GM21360 (cell line): ENCODE measurements at regions not wholly inside any gene's neighbourhood (a gene's known extent, or its start where the extent isn't known, plus 50 kb on each side); places are given as distances from the start of the nearest gene placed in this dataset.
A peak's percentile ranks its signal among the peaks of the same experiment; 100 is the strongest.

Source experiments
- ATAC-seq: cut with Tn5 transposase; IDR thresholded peaks from one replicate; pipeline ENCODE4 v1.9.1; 2021; ENCODE audit warnings: mild to moderate bottlenecking, moderate library complexity; ENCODE audit not compliant: unreplicated experiment

DNA sequence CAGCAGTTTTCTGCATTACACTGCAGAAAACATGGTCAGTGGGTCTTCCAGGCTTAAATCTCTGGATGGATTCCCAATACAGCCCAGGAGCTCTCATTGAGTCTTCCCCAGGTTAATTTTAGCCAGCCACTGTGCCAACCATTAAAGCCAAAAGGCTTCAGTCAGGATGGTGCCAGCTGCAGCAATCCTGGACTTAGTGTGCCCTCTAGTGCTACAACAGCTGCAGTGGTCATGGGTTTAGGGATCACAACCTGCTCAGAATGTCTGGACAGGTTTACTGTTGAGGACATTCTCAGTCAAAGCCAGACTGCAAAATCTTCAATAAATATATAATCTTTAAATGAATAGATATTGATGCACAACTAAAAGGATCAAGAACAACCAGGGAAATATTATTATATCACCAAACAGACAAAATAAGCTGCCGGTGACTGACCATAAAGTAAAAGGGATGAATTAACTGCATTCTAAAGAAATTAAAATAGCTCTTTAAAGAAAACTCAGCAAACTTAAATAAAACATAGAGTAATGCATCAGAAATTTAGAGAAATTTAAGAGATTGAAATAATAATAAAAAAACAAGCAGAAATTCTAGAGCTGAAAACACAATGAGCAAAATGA lies 639.9 kb downstream of the SPOCK3 start:
- peak; percentile 91 for ATAC-seq

DNA sequence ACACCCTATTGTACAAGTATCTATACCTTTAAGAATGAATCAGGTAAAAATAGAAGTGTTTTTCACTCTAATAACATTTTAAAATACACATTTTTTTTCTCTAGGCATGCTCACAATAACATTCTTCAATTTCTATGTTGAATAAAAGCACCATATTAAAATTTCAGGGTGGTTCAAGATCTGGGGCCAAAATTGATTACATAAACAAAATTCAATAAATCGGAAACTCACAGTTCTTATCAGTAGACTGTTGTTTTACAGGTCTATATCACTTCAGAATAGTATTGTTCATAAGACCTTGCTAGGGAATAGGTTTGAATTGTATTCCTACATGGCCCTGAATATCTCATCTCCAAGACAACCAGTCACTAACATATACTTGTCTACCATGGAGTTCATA lies 634.0 kb downstream of the SPOCK3 start:
- ATAC-seq, result no peak

DNA sequence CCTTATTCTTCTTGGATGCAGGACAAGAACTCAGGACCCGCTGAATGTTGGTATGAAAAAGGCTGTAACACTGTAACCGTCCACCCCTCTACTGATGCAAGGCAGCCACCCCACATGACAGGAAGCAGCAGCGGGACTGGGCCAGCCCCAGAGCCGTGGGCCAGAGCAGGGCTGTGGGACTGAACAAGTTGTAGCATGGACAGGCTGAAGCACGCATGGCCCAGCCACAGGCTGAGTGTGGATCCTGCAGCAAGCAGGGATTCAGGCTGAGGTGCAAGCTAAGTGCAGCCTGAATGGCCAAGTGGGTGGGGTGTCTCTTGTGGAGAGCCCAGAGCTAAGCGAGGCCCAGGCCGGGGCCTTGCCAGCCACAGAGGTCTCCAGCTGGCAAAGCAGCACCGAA lies 632.2 kb downstream of the SPOCK3 start:
- ATAC-seq, result no peak

DNA sequence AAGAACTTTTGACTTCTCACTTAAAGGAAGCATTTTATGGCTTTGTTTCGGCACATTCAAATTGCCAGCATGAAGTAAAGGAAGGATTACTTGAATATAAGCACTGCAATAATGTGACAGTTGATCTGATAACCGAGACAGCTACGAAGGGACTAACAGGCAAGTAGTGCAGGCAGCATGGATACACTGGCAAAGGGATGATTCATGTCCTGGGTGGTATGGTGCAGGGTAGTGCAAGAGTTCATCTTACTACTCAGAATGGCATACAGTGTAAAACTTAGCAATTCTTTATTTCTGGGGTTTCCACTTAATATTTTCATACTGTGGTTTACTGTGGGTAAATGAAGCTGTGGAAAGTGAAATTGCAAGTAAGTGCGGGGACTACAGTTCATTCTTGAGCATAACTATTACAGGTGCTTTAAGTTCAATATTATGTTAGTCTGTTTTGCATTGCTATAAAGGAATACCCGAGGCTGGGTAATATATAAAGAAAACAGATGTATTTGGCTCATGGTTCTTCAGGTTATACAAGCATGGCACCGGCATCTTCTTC lies 611.8 kb downstream of the SPOCK3 start:
- ATAC-seq, result peak; percentile 59

DNA sequence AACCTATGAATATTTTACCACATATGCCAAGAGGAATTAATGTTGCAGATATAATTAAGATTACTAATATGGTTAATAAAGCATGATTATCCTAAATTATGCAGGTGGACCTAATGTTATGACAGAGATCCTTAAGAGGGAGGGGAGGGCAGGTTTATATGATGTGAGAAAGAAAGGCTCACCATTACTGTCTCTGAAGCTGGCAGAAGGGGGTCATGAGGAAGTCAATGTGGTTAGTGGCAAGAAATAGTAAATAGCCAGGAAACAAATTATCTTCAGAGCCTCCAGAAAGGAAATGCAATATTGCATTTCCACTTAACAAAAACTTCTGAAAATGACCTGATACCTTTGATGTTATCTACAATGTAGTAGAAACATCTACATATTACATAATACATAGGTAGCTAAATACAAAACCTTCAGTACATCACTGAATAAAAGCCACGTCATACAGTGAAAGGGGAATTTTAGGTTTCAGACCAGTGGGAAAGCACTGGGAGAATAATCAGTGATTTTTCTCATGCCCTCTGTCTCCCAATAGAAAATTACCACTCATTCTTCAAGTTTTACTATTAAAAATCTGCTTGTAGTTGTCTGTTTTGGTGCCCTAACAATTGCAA lies 609.2 kb downstream of the SPOCK3 start:
- no peak for ATAC-seq

DNA sequence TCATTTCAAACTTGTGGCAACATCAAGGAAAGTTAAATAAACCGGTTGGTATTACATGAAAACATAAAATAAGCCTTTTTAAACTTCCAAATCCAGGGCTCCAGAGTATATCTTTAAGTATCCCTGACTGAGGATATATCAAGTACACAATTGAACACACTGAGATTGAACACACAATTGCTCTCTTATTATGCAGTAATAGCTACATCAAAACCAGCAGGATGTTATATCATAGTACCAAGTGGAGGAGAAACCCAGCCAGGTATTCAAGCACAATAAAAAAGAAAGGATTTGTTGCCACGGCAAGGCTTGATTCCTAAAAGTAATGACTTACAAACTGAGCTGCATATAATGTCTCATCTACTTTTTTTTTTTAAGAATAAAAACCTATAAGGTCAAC lies 605.8 kb downstream of the SPOCK3 start:
- no peak for ATAC-seq

DNA sequence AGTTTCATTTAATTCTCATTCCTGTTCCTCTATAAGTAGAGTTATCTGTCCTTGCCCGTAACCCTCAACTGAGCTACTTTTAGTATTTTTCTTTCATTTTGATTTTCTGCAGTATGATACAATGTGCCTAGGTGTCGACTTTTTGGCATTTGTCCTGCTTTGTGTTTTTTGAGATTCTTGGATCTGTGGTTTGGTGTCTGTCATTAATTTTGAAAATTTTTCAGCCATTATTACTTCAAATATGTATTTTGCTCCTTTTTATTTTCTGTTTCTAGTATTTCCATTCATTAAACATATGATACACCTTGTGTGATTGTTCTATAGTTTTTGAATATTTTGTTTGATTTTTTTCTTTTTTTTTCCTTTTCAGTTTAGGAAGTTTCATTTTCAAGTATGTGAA lies 598.9 kb downstream of the SPOCK3 start:
- ATAC-seq, result no peak

DNA sequence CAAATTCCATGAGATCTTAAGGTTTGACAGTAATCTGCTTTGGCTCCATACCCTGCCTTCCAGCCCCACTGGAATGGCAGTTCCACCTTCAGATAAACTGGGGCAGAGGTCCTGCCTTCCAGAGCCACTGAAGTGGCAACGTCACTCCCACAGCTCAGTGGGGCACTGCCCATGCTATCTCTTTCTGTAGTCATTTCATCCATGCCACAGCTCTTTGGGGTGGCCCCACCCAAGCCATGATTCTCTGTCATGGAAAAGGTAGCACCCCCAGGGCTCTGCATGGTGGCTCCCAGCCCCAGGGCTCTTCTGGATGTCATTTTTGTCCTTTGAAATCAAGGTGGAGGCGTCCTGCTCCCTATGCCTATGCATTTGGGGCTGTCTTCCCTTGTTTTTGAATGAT lies 596.5 kb downstream of the SPOCK3 start:
- no peak for ATAC-seq

DNA sequence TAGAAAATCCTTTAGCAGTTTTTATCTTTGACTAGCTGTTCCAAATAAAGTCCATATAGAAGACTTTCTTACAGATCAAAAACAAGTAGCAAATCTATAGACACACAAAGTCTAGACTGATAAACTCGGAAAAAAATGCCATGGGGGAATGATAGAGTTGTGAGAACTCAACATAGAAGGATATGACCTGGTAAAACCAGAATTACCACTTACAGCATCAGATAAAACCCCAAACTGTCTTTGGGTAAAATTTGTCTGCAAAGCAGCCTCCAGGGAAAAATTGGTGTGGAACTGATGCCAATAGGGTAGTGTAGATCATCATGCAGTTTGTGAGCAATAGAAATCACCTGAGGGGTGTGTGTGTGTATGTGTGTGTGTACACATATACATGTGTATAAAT lies 579.1 kb downstream of the SPOCK3 start:
- ATAC-seq, result no peak

DNA sequence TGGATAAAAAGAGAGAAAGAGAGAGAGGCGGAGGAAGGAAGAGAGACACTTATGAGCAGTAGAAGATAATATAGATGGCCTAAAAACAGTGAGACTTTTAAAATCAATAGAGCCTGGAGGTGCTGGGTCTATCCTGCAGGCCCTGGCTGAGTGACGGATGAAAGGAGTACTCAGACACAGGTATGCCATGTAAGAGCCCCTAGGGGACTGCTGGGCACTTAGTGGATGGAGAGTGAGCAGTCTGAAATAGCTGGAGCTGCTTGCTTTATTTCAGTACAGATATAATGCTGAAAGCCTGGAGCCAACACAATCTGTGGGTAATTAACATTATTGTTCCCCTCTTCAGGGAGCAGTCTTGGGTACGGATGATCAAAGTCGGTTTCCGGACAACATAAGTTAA lies 578.6 kb downstream of the SPOCK3 start:
- no peak for ATAC-seq

DNA sequence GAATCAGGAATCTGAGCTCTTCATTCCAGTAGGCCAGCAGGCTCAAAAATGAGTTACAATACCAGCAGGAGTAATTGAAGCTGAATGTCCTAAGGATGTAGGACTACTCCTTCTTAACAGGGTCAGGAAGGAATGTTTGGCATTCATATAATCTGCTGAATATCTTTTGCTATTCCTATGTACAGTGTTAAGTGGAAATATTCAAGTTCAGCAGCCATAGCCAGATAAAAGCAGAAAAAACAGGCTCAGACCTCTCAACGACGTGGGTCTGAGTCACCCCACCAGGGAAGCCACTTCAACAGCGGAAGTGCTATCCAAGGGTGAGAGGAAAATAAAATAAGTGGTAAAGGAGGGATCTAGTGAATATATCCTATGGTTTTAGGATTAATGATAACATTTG lies 577.0 kb downstream of the SPOCK3 start:
- no peak for ATAC-seq

DNA sequence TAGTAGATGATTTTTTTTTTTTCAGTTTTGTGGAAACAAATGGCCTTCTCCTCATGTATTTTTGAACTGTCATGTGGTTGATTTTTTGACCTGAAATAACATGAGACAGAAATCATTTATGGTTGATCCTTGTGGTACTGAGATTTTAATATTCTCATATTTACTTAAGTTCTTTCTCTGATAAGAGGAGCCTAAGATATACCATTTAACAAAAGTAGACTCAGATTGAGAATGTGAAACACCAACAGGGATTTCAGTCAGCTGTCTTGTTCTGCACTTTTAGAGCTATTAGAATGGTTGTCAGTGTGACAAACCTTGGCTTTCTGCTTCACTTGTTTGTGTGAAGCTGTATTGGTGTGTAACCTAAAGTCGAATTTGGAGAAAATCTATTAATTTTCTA lies 575.7 kb downstream of the SPOCK3 start:
- ATAC-seq, result peak; percentile 24

DNA sequence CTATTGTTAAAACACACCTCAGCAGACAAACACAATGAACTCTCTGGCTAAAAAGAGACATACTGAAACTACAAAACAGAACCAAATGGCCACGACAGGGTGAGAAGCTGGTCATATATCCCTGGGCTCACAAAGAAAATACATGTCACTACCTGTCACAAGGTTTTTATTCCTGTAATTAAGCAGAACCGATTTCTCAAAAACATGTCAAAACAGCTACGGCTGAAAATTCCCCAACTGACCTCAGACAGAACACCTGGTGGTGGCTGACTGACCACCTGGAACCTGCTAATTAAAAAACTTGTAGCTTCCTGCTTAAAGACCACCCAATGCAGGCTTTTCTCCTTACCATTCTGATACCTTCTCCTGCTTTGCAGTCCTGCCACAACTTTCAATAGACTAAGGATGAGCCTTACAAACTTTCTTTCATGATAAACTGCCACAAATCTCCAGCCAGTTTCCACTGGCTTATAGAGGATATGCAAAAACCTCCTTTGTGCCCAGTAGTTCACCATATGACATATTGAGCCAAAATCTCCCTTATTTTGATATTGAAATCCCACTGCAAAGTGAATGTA lies 571.9 kb downstream of the SPOCK3 start:
- peak; percentile 95 for ATAC-seq

DNA sequence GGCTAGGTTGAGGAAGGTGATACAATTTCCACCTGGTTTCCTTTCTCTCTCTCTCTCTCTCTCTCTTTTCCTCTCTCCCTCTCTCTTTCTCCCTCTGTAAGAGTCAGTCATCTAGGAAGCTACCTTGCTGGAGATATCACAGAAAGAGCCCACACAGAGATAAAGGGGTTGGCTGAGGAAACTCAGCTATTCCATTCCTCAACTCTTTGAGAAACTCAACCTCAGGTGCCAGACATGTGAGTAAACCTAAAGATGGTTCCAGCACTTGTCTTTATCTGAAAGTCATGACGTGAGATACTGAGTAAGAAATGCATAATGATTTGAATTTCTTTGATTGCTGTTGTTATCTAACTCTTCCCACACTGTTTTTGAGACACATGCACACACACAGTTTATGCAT lies 564.0 kb downstream of the SPOCK3 start:
- ATAC-seq, result no peak

DNA sequence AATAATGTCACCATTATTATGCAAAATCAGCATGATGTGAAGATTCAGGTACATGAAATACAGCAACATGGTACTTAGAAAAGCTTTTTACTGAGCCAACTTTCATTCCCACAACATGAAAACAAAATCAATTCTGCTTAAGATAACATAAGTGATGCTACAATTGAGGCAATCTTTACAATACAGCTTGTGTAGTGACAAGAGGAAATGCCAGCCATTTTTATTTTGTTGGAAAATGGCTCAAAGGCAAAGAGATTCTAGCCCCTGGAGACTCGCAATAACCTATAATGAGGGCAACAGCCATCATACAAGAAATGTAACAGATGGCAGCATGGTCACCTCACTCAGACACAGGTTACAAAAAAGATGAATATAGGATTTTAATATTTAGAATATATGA lies 560.4 kb downstream of the SPOCK3 start:
- ATAC-seq, result no peak

DNA sequence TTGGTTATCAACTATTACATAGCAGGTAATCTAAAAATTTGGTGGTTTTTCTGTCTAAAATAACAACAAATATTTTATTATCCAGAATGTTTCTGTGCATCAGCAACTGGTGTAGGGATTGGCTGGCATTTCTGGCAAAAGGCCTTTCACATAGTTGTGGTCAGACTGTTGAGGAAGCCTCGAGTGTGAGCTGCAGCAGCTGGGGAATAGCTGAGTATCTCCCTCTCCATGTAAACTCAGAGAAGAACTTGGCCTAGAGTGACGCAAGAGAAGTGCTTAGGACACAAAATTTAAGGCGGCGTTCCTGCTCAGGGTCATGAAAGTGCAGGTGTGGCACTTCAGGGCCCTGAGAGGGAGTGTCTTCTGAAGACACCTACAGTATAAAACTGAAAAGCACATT lies 558.9 kb downstream of the SPOCK3 start:
- ATAC-seq, result no peak

DNA sequence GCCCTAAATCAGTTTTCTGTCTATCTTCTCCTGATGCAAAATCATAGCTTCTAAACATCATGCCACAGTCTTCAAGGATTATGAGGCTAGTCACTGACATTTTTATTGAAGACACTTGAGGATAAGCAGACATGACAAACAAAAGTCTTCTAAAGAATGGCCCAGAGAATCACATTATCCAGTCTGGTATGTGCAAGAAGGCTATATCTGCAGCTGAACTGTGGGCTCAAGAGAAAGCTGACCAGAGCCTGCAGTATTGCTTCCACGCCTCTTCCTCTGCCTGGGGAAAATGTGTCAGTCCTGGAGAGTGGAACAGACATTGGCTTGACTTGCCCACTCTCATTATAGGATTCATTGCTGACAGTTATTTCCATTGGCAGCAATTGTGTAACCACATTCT lies 553.5 kb downstream of the SPOCK3 start:
- no peak for ATAC-seq

DNA sequence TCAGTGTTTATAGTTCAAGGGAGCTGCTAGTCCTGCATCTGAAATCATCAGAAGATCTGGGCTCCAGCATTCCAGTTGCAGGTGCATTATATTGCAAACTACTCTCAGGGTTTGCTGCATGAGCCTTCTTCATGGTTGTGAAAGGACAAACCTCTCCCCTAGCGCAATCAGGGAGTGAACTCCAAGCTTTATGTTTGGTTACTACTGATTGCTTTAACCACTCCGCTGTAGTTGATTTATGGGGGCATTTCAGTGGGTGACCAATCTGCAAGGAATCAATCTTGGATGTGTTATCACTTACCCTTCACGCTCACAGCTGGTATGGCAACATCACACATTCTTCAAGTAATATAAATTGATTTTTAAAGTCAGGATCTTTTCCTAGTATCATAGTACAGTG lies 552.1 kb downstream of the SPOCK3 start:
- no peak for ATAC-seq
